ENCODE measurements at regions not wholly inside any gene's neighbourhood (a gene's known extent, or its start where the extent isn't known, plus 50 kb on each side); places are given as distances from the start of the nearest gene placed in this dataset.
A peak's percentile ranks its signal among the peaks of the same experiment; 100 is the strongest.

DNA sequence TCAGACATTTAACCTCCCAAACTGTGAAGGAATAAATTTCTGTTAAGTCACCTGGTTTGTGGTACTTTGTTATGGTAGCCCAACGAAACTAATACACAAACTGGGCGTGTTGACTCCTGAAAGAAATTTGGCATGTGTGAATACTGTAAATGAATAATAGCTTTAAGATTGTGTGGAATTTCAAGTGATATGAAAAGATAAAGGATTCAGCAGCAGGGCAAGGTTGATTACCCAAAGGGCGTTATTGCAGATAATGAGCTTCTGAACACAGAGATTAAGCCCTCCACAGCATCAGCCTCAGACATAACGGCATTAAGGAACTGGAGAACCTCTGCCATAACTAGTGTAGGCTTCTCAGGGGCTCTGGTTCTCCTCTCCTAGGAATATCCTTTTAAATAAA is 451.5 kb upstream of the NECTIN3 start:
- DNase-seq = peak; percentile 50 to 87
- TF ChIP-seq GATA1 (IDR thresholded peaks at IDR 0.05; ENCODE audit: low read depth, low read length) = no peak
- TF ChIP-seq POLR2A (IDR thresholded peaks at IDR 0.05; ENCODE audit: low read length) = no peak

GRCh38 chr3:110623571-110623970 is 448.0 kb upstream of the NECTIN3 start:
- DNase-seq = peak; percentile 17 to 43
- TF ChIP-seq GATA1 (IDR thresholded peaks at IDR 0.05; ENCODE audit: low read depth, low read length) = no peak
- no peak for TF ChIP-seq POLR2A (IDR thresholded peaks at IDR 0.05; ENCODE audit: low read length)

DNA sequence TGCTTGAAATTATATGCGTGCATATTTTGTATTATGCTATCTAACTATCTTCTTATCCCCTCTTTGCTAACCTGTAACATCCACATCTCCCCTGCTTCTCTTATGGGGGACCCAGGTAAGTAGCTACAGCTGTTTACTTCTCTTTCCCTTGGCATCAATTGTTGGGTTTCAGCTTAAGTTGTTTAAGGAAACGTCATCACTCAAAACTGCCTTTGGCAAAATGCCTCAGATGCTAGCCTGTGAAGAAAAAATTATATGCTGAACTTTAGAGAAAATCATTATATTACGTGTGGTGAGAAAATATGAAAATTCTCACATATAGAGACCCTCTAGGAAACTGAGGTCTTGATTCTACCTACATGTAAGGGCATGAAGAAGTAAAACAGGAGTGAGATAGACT is 447.0 kb upstream of the NECTIN3 start:
- DNase-seq = no peak
- no peak for TF ChIP-seq POLR2A (IDR thresholded peaks at IDR 0.05; ENCODE audit: low read length)
- no peak for TF ChIP-seq GATA1 (IDR thresholded peaks at IDR 0.05; ENCODE audit: low read depth, low read length)

DNA sequence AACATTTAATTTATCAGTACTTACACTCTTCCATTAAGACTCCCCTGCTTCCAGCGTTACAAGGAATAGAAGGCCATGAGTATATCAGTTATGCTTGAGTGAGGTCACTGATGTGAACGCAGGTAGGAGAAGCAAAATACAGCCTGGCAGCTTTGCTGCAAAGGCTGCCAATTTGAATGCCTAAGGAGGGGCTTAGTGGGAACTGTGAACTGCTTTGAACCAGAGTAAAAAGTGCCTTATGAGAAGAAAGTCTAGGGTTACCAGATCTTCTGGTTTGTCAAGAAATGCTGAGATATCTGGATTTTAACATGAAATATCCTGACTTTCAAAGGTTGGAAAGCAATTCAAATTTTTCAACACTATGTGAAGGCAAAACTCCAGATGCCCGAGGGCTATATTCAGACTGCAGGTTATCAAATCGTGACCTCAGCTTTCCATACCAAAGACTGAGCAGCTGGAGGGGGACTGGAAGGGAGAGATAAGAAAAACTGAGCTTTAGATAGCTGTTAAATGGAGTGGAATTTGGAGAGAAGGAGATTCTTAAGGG is 446.3 kb upstream of the NECTIN3 start:
- no peak for TF ChIP-seq POLR2A (IDR thresholded peaks at IDR 0.05; ENCODE audit: low read length)
- no peak for TF ChIP-seq GATA1 (IDR thresholded peaks at IDR 0.05; ENCODE audit: low read depth, low read length)
- peak; percentile 53 to 75 for DNase-seq

DNA sequence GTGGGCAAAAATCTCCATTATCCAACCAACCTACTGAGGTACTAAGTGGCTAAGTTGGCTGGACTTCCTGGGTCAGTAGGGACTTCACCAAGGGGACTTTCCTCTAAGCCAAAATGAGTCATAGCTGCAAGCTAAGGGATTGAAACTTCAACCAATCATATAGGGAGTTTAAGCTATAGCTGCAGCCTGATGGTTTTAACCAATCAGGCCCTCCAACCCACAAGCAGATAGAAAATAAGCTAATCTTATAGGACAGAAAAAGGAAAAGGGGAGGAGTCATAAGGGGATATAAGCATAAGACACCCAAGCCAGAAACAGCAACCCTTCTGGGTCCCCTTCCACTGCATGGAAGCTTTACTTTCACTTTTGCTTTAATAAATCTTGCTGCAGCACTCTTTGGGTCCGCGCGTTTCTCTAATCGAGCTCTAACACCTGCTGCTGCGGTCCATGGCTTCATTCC is 444.9 kb upstream of the NECTIN3 start:
- DNase-seq = peak in 1 of 2 experiments; percentile 10

- TF ChIP-seq GATA1 (IDR thresholded peaks at IDR 0.05; ENCODE audit: low read depth, low read length) (no peak), POLR2A (IDR thresholded peaks at IDR 0.05; ENCODE audit: low read length) (no peak)
- no peak for DNase-seq
These were observed 442.8 kb upstream of the NECTIN3 start for GRCh38 chr3:110628650-110629301.

- no peak for DNase-seq
These were observed 441.7 kb upstream of the NECTIN3 start for GRCh38 chr3:110629917-110630316.

GRCh38 chr3:110644203-110644602 is 427.4 kb upstream of the NECTIN3 start:
- DNase-seq = no peak

More at GRCh38 chr3:110629917-110630316, 441.7 kb upstream of the NECTIN3 start:
- TF ChIP-seq POLR2A (IDR thresholded peaks at IDR 0.05; ENCODE audit: low read length) = no peak
- TF ChIP-seq GATA1 (IDR thresholded peaks at IDR 0.05; ENCODE audit: low read depth, low read length) = no peak

GRCh38 chr3:110646055-110646454 is 425.6 kb upstream of the NECTIN3 start:
- TF ChIP-seq POLR2A (IDR thresholded peaks at IDR 0.05; ENCODE audit: low read length) (no peak), GATA1 (IDR thresholded peaks at IDR 0.05; ENCODE audit: low read depth, low read length) (no peak)
- DNase-seq = no peak

More at GRCh38 chr3:110644203-110644602, 427.4 kb upstream of the NECTIN3 start:
- no peak for TF ChIP-seq GATA1 (IDR thresholded peaks at IDR 0.05; ENCODE audit: low read depth, low read length)
- no peak for TF ChIP-seq POLR2A (IDR thresholded peaks at IDR 0.05; ENCODE audit: low read length)

DNA sequence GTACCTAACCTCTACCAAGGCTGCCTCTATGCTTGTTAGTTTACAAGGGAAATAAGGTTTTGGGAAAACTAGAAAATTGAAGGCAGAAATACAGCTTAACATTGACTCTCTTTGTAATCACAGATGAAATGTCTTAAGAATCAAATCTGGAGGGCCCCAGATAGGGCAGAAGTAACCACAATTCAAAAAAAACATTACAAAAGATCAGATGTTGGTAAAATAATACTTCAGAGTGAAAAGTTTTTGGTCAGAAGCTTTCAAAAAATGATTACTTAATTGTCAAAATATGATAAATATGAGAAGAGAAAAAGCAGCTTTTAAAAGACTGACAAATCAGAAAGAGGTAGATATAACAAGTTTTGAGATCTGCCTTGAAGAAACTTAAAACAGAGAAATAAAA is 425.1 kb upstream of the NECTIN3 start:
- no peak for DNase-seq
- no peak for TF ChIP-seq POLR2A (IDR thresholded peaks at IDR 0.05; ENCODE audit: low read length)
- no peak for TF ChIP-seq GATA1 (IDR thresholded peaks at IDR 0.05; ENCODE audit: low read depth, low read length)

- TF ChIP-seq POLR2A (IDR thresholded peaks at IDR 0.05; ENCODE audit: low read length) (no peak), GATA1 (IDR thresholded peaks at IDR 0.05; ENCODE audit: low read depth, low read length) (no peak)
- no peak for DNase-seq
These were observed 424.0 kb upstream of the NECTIN3 start for GRCh38 chr3:110647586-110647985.

DNA sequence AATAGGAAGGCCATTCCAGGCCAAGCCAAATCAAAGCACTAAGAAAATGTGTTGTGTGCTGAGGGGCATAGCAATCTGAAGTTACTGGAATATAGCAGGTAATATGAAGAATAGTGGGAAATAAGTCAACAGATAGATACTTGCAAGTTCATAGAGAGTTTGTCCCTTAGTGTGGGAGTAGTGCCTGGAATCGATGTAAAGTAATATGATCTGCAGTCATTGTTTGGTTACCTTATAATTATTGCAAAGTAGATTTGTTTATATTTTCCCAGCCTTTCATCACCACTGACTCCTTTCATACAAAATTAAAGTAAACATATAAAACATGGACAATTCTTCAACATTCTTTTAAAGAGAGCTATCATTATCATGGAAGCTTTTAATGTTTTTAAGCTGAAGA is 420.9 kb upstream of the NECTIN3 start:
- no peak for DNase-seq
- no peak for TF ChIP-seq POLR2A (IDR thresholded peaks at IDR 0.05; ENCODE audit: low read length)
- no peak for TF ChIP-seq GATA1 (IDR thresholded peaks at IDR 0.05; ENCODE audit: low read depth, low read length)

DNA sequence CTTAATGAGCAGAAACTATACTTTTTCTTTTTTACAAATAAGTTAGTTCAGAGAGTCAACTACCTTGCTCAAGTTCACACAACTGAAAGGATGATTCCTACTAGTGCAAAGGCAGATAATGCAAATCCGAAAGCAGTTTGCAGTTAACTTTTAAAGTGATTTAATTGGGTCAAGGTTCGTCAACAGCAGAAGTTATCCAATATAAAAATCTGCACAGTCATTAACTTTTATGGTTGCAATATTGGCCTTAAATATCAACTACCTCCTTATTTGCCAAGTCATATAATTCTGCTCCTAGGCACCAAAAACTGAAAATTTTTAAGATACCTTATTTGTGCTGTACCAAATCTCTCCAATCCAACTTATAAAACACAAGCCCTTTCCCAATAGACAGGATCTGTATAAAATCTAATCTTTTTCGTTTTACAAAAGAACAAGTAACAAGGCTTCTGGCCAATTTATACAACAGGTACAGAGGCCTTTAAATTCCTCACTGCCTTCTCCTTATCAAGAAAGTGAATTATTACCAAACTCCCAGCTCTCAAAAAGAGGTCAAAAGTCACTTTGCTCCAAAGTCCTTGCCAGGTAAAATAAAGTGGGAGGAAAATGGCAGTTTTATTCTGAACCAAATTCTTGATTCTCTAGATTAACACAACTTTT is 416.6 kb upstream of the NECTIN3 start:
- DNase-seq = no peak
- TF ChIP-seq GATA1 (IDR thresholded peaks at IDR 0.05; ENCODE audit: low read depth, low read length) = no peak
- TF ChIP-seq POLR2A (IDR thresholded peaks at IDR 0.05; ENCODE audit: low read length) = no peak

- no peak for DNase-seq
- TF ChIP-seq POLR2A (IDR thresholded peaks at IDR 0.05; ENCODE audit: low read length) = no peak
- TF ChIP-seq GATA1 (IDR thresholded peaks at IDR 0.05; ENCODE audit: low read depth, low read length) = no peak
These were observed 415.1 kb upstream of the NECTIN3 start for GRCh38 chr3:110656394-110657025.

Measured in erythroblast (primary cell).